GM20000 (cell line): ENCODE measurements at regions not wholly inside any gene's neighbourhood (a gene's known extent, or its start where the extent isn't known, plus 50 kb on each side); places are given as distances from the start of the nearest gene placed in this dataset.
"Not testable (repeated sequence)": the region's sequence is repeated elsewhere in the genome, so short reads cannot be mapped to it uniquely, and the experiment has no call there.

Source experiments
- DNase-seq: peaks from one replicate; pipeline ENCODE4 v3.0.0; 2012; ENCODE audit warnings: low spot score
- CTCF ChIP-seq: IDR thresholded peaks from 2 replicates; pipeline ENCODE4 v1.5.1; 2012; ENCODE audit warnings: mild to moderate bottlenecking, control low read depth; ENCODE audit errors: extremely low read depth, missing control alignments

- peak; percentile 5 for DNase-seq
These were observed 773.3 kb upstream of the DEFB115 start for GRCh38 chr20:30484009-30484748.

DNA sequence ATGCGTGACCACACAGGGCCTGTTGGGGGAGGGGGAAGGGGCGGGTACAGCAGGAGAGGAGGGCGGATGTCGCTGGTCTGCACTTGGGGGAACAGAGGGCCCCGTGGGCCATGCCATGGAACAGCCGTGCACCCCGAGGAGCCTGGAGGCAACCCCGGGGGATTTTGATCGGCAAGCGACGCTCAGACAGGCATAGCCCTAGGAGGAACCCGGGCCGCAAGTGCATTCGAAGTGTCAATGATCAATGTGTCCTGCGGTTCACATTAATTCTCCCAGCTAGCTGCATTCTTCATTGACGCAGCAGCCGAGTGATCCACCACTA, 772.8 kb upstream of the DEFB115 start:
- DNase-seq = no peak
- no peak for TF ChIP-seq CTCF

More at GRCh38 chr20:30484009-30484748, 773.3 kb upstream of the DEFB115 start:
- TF ChIP-seq CTCF = no peak

GRCh38 chr20:30485331-30486102, 771.9 kb upstream of the DEFB115 start:
- peak; percentile 16 for DNase-seq
- TF ChIP-seq CTCF = no peak

GRCh38 chr20:30486103-30486478, 771.4 kb upstream of the DEFB115 start:
- TF ChIP-seq CTCF = no peak

GRCh38 chr20:30487461-30487860, 770.0 kb upstream of the DEFB115 start:
- DNase-seq = not testable (repeated sequence)

More at GRCh38 chr20:30486103-30486478, 771.4 kb upstream of the DEFB115 start:
- no peak for DNase-seq

GRCh38 chr20:30487947-30488926, 769.2 kb upstream of the DEFB115 start:
- DNase-seq = no peak
- TF ChIP-seq CTCF = no peak

DNA sequence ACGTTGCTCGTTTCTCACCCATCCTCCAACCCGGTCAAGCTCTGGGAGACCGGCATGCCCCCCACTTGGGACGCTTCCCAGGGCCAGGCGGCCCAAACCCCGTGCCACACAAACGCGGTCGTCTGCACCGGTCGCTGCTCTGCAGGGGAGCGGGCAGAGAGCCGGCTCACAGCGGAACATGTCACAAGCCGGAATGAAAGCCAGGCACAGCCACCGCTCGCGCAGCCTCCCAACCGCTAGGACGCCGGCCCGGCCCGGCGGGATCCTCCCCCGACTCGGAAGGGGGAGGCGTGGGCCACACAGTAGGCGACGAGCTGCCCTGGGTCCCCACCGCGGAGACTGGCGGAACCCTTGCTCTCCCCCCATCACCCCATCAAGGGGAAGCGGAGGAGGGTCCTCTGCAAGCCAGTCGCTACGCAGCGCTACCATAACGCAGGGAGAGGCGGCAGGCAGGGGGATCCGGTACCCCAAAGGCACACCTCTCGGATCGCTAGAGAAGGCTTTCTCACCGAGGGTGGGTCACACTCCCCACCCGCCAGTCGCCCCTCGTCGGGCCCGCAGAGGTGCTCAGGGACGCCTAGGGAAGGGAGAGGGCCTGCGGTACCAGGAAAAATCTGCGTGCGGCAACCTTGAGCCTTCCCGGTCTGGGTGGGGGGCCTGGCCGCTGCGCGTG, 768.4 kb upstream of the DEFB115 start:
- DNase-seq = no peak
- TF ChIP-seq CTCF = no peak
